H1 (cell line): ENCODE measurements at regions not wholly inside any gene's neighbourhood (a gene's known extent, or its start where the extent isn't known, plus 50 kb on each side); places are given as distances from the start of the nearest gene placed in this dataset.

ENCODE experiments used
- CTCF ChIA-PET: fragments of 300-600 bp; sonication (Branson Sonifier 250); formaldehyde crosslinking; loops from one replicate; lab custom pipeline; 2021; ENCODE audit not compliant: partially characterized antibody; lab: Charles Lee
- POLR2A ChIA-PET: fragments of 300-600 bp; sonication (Branson Sonifier 250); formaldehyde crosslinking; loops from one replicate; lab custom pipeline; 2021; ENCODE audit warnings: inconsistent platforms; ENCODE audit not compliant: partially characterized antibody; lab: Charles Lee
- DNase-seq, 2 experiments: peaks; one replicate each; pipeline versions ENCODE4 v3.0.0 to v3.0.0-alpha.2; 2010 to 2022; ENCODE audit warnings: low spot score in 2 of 2, low read depth in 1 of 2, mixed read lengths in 1 of 2
- FAIRE-seq: peaks from 2 replicates; lab custom pipeline; 2011; peaks lifted over from hg19 to GRCh38; lab: Jason Lieb, UNC
- H2AFZ ChIP-seq: 2 replicates; pipeline ENCODE4 v1.8.1; 2012; ENCODE audit warnings: low read length, inconsistent platforms
- H2AK5ac ChIP-seq: 2 replicates; pipeline ENCODE4 v1.6.1; 2013; ENCODE audit warnings: low read depth, low read length
- H2BK120ac ChIP-seq: replicated peaks from 2 replicates; pipeline ENCODE3; 2013; ENCODE audit warnings: low read depth, low read length, inconsistent platforms
- H2BK12ac ChIP-seq: 2 replicates; pipeline ENCODE4 v1.6.1; 2013; ENCODE audit warnings: low read depth, low read length
- H2BK15ac ChIP-seq: 2 replicates; pipeline ENCODE4 v1.6.1; 2013; ENCODE audit warnings: low read length
- H2BK20ac ChIP-seq: 2 replicates; pipeline ENCODE4 v1.6.1; 2013; ENCODE audit warnings: low read length
- H2BK5ac ChIP-seq: 2 replicates; pipeline ENCODE4 v1.6.1; 2013; ENCODE audit warnings: low read depth, low read length
- H3K14ac ChIP-seq: 2 replicates; pipeline ENCODE4 v1.6.1; 2013; ENCODE audit warnings: inconsistent platforms; ENCODE audit not compliant: insufficient read length
- H3K18ac ChIP-seq: 2 replicates; pipeline ENCODE4 v1.6.1; 2013; ENCODE audit warnings: low read length; ENCODE audit errors: extremely low read depth
- H3K23ac ChIP-seq: 2 replicates; pipeline ENCODE4 v1.6.1; 2013; ENCODE audit warnings: inconsistent platforms; ENCODE audit not compliant: insufficient read length
- H3K23me2 ChIP-seq: 2 replicates; pipeline ENCODE4 v1.6.1; 2013; ENCODE audit warnings: low read depth, low read length
- H3K27ac ChIP-seq: 2 replicates; pipeline ENCODE4 v1.6.1; 2011; ENCODE audit warnings: low read depth, low read length, inconsistent platforms
- H3K27me3 ChIP-seq, 4 experiments: replicated peaks in 1 of 4; 1 replicate in 1 of 4; 2 replicates in 3 of 4; pipeline versions ENCODE4 v1.6.1 to v1.8.1; 2011 to 2013; ENCODE audit warnings: low read length in 3 of 4, mild to moderate bottlenecking in 3 of 4, inconsistent platforms in 2 of 4, mixed read lengths in 2 of 4, moderate library complexity in 1 of 4; ENCODE audit not compliant: control insufficient read depth in 3 of 4, insufficient read depth in 3 of 4; ENCODE audit errors: extremely low read depth in 1 of 4
- H3K36me3 ChIP-seq, 4 experiments: 2 replicates each; pipeline versions ENCODE4 v1.6.1 to v1.8.1; 2011 to 2013; ENCODE audit warnings: mild to moderate bottlenecking in 4 of 4, low read length in 3 of 4, moderate library complexity in 2 of 4, control low read depth in 1 of 4, inconsistent platforms in 1 of 4; ENCODE audit not compliant: insufficient read depth in 4 of 4, control insufficient read depth in 2 of 4
- H3K4ac ChIP-seq: replicated peaks from 2 replicates; pipeline ENCODE3; 2013; ENCODE audit warnings: low read length, low read depth, mixed read lengths, inconsistent platforms; ENCODE audit not compliant: insufficient read length
- H3K4me1 ChIP-seq, 4 experiments: replicated peaks in 1 of 4; 1 replicate in 1 of 4; 2 replicates in 3 of 4; pipeline versions ENCODE4 v1.6.1 to v1.8.1; 2011 to 2013; ENCODE audit warnings: low read length in 3 of 4, inconsistent platforms in 2 of 4, mixed read lengths in 1 of 4; ENCODE audit not compliant: insufficient read depth in 4 of 4, control insufficient read depth in 3 of 4
- H3K4me2 ChIP-seq, 2 experiments: 2 replicates each; pipeline versions ENCODE4 v1.6.1 to v1.8.1; 2011 to 2013; ENCODE audit warnings: low read depth in 2 of 2, low read length in 2 of 2, control low read depth in 1 of 2, inconsistent platforms in 1 of 2, mild to moderate bottlenecking in 1 of 2; ENCODE audit not compliant: insufficient read depth in 1 of 2
- H3K4me3 ChIP-seq, 4 experiments: fragments of 200-600, 300-600 bp in 1 of 4; sonication (generic), shearing (Covaris generic), sonication (Bioruptor Twin) in 1 of 4; 2 replicates each; pipeline versions ENCODE4 v1.5.1 to v1.8.1; 2011 to 2016; ENCODE audit warnings: low read length in 4 of 4, low read depth in 3 of 4, control low read depth in 2 of 4, inconsistent platforms in 2 of 4, mild to moderate bottlenecking in 2 of 4, mixed read lengths in 1 of 4, moderate library complexity in 1 of 4; ENCODE audit not compliant: insufficient read depth in 2 of 4; ENCODE audit errors: extremely low read depth in 1 of 4
- H3K56ac ChIP-seq: replicated peaks from 2 replicates; pipeline ENCODE3; 2013; ENCODE audit warnings: low read depth, mild to moderate bottlenecking, mixed read lengths, low read length, inconsistent platforms; ENCODE audit not compliant: insufficient read length
- H3K79me1 ChIP-seq: 2 replicates; pipeline ENCODE4 v1.6.1; 2013; ENCODE audit warnings: low read depth, low read length, control low read depth
- H3K79me2 ChIP-seq, 2 experiments: 2 replicates each; pipeline versions ENCODE4 v1.6.1 to v1.8.1; 2012 to 2013; ENCODE audit warnings: low read length in 2 of 2, mild to moderate bottlenecking in 2 of 2, inconsistent platforms in 1 of 2; ENCODE audit not compliant: insufficient read depth in 2 of 2, control insufficient read depth in 1 of 2
- H3K9ac ChIP-seq, 4 experiments: replicated peaks in 1 of 4; 1 replicate in 1 of 4; 2 replicates in 3 of 4; pipeline versions ENCODE4 v1.6.1 to v1.8.1; 2011 to 2013; ENCODE audit warnings: low read depth in 3 of 4, low read length in 3 of 4, control low read depth in 2 of 4, mild to moderate bottlenecking in 2 of 4, moderate library complexity in 2 of 4, inconsistent platforms in 1 of 4; ENCODE audit errors: extremely low read depth in 1 of 4
- H3K9me3 ChIP-seq, 2 experiments: 2 replicates each; pipeline versions ENCODE4 v1.6.1 to v1.8.1; 2012 to 2013; ENCODE audit warnings: mild to moderate bottlenecking in 2 of 2, moderate library complexity in 2 of 2, control low read depth in 1 of 2, inconsistent platforms in 1 of 2, low read depth in 1 of 2, low read length in 1 of 2, mixed read lengths in 1 of 2; ENCODE audit not compliant: insufficient read depth in 2 of 2
- H4K20me1 ChIP-seq, 2 experiments: replicated peaks in 1 of 2; 2 replicates each; pipeline versions ENCODE3 to v1.8.1; 2011 to 2013; ENCODE audit warnings: inconsistent platforms in 2 of 2, low read length in 2 of 2, mild to moderate bottlenecking in 1 of 2; ENCODE audit not compliant: insufficient read depth in 2 of 2, control insufficient read depth in 1 of 2
- H4K5ac ChIP-seq: 2 replicates; pipeline ENCODE4 v1.6.1; 2013; ENCODE audit warnings: low read length, low read depth, mixed read lengths, inconsistent platforms; ENCODE audit not compliant: insufficient read length
- H4K8ac ChIP-seq: 2 replicates; pipeline ENCODE4 v1.8.0; 2013; ENCODE audit warnings: mild to moderate bottlenecking, moderate library complexity, low read length, inconsistent platforms; ENCODE audit not compliant: insufficient read depth; ENCODE audit errors: extremely low read depth
- H4K91ac ChIP-seq: replicated peaks from 2 replicates; pipeline ENCODE3; 2013; ENCODE audit warnings: low read length, mixed read lengths, inconsistent platforms; ENCODE audit not compliant: insufficient read length
- ASH2L ChIP-seq: fragments of 200-600, 300-600 bp; sonication (generic); IDR thresholded peaks from one replicate; pipeline ENCODE4 v1.7.1; 2017; ENCODE audit warnings: low read length
- BACH1 ChIP-seq: IDR thresholded peaks from 2 replicates; pipeline ENCODE4 v1.6.1; 2012; ENCODE audit warnings: low read length, improper control_type of control experiment
- BRCA1 ChIP-seq: IDR thresholded peaks from 2 replicates; pipeline ENCODE4 v1.6.1; 2012; ENCODE audit warnings: low read depth, low read length, improper control_type of control experiment
- SIN3A ChIP-seq, 2 experiments: IDR thresholded peaks in 1 of 2; conservative IDR thresholded peaks in 1 of 2; 2 replicates each; pipeline ENCODE4 v1.6.1; 2011 to 2012; ENCODE audit warnings: low read length in 2 of 2, improper control_type of control experiment in 1 of 2, low read depth in 1 of 2, mild to moderate bottlenecking in 1 of 2
- SUZ12 ChIP-seq: fragments of 200-600 bp; sonication (generic); IDR thresholded peaks from 2 replicates; pipeline ENCODE4 v1.6.1; 2012; ENCODE audit warnings: mild to moderate bottlenecking, inconsistent platforms, low read length, moderate library complexity, mixed read lengths
- WGBS, 2 experiments: shearing (Covaris generic) in 1 of 2; methylation state at CpG; one replicate each; pipeline versions ENCODE4 v1.1.6 to v1.1.7; 2013 to 2015; ENCODE audit warnings: low lambda C conversion rate in 2 of 2, mixed read lengths in 2 of 2, inconsistent platforms in 1 of 2, low coverage in 1 of 2, missing lambda C conversion rate in 1 of 2; ENCODE audit not compliant: insufficient replicate concordance in 2 of 2, insufficient coverage in 1 of 2, insufficient read length in 1 of 2; ENCODE audit errors: extremely low coverage in 1 of 2, missing lambda C conversion rate in 1 of 2; 5-methylcytosine and 5-hydroxymethylcytosine counted together

DNA sequence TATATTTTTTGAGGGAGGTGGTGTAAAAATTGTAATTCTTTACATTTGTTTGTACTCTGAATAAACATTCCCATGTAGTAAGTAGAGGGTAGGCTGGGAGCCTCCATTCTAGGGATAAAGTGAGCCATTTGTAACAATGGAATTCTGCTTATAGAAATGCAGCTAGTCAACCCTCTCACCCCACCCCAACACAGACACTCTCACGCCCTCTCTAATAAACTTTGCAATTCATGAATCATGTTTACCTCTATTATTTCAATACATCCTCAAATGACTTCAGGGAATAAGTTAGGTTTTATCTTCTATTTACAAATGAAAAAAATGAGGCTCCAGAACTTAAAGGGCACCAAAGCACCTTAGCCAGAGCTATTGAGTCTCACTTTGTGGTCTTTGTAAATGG lies 56.5 kb upstream of the PDZRN3 start:
- Histone ChIP-seq H4K5ac (no peak overlapping the region), H2AK5ac (no peak overlapping the region), H2AFZ (no peak overlapping the region), H3K36me3 (no peaks in the 10 kb centered on the region), H3K27me3 (no peaks in the 10 kb centered on the region; a peak in 1 of 7 replicates), H3K27ac (no peak overlapping the region), H3K4me3 (no peak overlapping the region), H4K91ac (no peak overlapping the region), H2BK120ac (no peak overlapping the region), H2BK20ac (no peak overlapping the region), H3K56ac (no peak overlapping the region), H3K79me2 (no peaks in the 10 kb centered on the region), H2BK15ac (no peak overlapping the region), H4K20me1 (no peaks in the 10 kb centered on the region), H2BK12ac (no peak overlapping the region), H3K4ac (no peak overlapping the region), H3K4me2 (no peak overlapping the region), H3K14ac (no peak overlapping the region), H3K9ac (no peak overlapping the region), H3K23ac (no peak overlapping the region), H3K23me2 (no peaks in the 10 kb centered on the region; the same call in 1 of the 2 replicates), H3K79me1 (no peaks in the 10 kb centered on the region), H4K8ac (no peak overlapping the region), H3K4me1 (peaks cover 3 to 5% (median 4%) of the 10 kb centered on the region in 4 experiments; a peak in 6 of 7 replicates), H3K18ac (no peak overlapping the region), H3K9me3 (no peaks in the 10 kb centered on the region), H2BK5ac (no peak overlapping the region)
- ChIA-PET POLR2A (no interaction called here), CTCF (no interaction called here)
- TF ChIP-seq BRCA1 (no peak), SUZ12 (no peak), BACH1 (no peak), SIN3A (conservative IDR thresholded peaks at IDR 0.05 in 1 of 2, IDR thresholded peaks at IDR 0.05 in 1 of 2; ENCODE audit: low read depth in 1 of 2, low read length in 2 of 2) (no peak), ASH2L (no peak)
- FAIRE-seq (no peak), DNase-seq (no peak)
- 71% methylated on average over 1 of the region's 1 CpG; no CpG with 5 or more reads in 1 of the 2 experiments for WGBS, 2 experiments
